RPMI7951 (cell line): ENCODE measurements at regions not wholly inside any gene's neighbourhood (a gene's known extent, or its start where the extent isn't known, plus 50 kb on each side); places are given as distances from the start of the nearest gene placed in this dataset.
A peak's percentile ranks its signal among the peaks of the same experiment; 100 is the strongest.

Experiments used
- DNase-seq: peaks from one replicate; pipeline ENCODE4 v3.0.0-alpha.2; 2012; ENCODE audit warnings: low read depth

DNA sequence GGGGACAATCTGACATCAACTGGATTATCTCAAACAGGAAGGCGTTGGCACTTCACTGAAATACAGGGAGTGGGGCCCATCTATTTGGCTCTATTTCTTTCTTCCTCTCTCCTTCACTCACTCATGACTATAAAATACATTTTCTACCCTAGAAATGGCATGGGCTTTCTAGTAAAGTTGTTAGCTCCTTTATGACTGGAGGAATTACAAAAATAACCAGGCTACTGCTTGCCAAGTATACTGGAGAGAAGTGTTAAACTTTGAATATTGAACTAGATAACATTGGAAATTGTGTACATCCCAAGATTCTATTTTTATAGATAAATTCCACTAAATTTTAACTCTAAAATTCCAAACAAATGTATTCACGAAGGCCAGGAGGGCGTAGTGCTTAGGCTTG is 255.7 kb upstream of the SORCS1 start:
- DNase-seq, result no peak

GRCh38 chr10:107418085-107418806 is 253.7 kb upstream of the SORCS1 start:
- DNase-seq, result peak; percentile 25

DNA sequence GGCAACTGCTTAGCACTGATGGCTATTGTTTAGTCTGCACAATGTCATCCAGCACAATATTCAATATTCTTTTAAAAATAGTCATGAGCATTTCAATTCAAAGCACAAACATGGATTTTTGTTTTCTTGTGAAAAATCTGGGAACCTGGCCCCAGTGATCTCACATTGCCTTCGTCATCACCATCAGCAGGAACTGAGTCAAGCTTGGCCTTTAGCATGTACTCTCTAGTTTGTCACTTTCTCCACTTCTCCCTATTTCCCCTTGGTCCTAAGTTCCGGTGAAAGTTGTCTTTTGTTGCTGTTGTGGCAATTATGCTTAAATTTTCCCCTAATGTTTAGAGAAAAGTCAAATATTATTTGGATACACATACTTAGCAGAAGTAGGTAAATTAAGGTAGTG is 252.9 kb upstream of the SORCS1 start:
- DNase-seq, result no peak

GRCh38 chr10:107415446-107415845 is 250.9 kb upstream of the SORCS1 start:
- DNase-seq, result no peak

DNA sequence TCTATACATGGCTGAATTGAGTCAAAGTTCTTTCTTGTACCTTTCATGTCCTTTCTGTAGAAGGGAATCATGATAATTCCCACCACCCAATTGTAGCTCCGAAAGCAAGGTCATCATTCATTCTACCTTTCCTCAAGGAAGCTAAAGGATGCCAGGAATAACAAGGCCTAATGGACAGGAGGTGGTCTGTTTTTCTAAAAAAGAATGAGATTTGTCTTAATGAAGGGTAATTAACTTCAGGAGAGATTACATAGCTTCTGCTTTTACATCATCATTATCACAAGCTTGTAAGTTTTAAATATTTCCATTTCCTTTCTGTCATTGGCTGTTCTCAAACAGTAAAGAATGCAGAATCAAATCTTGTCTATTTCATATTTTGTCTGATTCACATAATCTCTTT is 249.5 kb upstream of the SORCS1 start:
- no peak for DNase-seq

DNA sequence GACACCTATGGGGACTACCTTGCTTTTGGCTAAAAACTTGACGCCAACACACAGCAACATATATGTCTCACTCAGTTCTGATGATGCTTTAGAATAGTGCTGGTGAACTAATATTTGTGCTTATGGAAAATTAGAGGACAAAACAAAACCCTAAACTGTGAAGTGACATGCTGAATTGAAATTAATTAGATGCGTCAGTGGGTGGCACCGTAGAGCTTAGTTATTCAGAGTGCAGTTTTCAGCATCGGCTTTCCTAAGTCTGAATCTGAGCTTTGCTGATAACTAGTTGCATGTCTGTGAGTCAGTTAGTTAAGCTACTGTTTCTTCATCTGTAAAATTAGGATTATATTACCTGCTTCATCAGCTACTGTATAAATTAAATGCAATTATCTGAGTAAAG is 245.0 kb upstream of the SORCS1 start:
- peak; percentile 38 for DNase-seq

GRCh38 chr10:107398115-107398514 is 233.6 kb upstream of the SORCS1 start:
- no peak for DNase-seq

GRCh38 chr10:107391901-107392300 is 227.4 kb upstream of the SORCS1 start:
- no peak for DNase-seq

- no peak for DNase-seq
Observed at GRCh38 chr10:107390563-107390962, 226.1 kb upstream of the SORCS1 start.

DNA sequence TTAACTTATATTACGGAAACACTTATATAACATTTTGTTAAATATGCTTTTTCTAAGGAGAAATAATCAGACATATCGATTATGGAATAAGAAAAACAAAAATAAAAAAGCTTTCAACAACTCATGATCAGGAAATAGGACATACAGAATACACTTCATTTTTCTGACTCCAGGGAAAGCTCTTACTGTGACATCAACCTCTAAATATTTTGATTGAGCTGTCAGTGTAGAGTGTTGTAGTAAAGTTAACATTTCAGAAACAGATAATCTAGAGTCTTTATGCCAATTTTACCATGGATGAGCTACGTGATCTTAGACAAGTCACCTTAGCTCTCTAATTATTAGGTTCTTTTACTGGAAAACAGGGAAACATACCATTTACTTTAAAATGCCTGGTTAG is 218.9 kb upstream of the SORCS1 start:
- DNase-seq, result no peak

DNA sequence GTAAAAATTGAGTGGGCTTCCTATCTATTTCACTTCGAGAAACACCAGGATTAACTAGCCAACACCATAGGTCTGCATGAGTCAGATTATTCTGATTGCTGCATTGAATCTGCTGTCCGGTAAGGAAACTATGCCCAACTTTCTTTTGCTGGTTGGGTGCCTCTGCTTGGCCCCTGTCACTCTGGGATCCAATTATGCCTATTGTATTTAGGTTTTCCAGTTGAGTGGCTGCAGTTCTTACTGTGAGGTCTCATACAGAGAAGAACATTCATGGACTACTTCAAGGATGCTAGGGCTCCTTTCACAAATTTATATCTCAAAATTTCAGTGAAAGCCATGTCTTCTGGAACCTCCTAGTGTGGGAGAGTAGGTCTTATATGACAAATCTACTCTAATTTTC is 215.1 kb upstream of the SORCS1 start:
- DNase-seq, result no peak

- no peak for DNase-seq
Observed at GRCh38 chr10:107371801-107372200, 207.3 kb upstream of the SORCS1 start.

GRCh38 chr10:107364872-107365271 is 200.4 kb upstream of the SORCS1 start:
- DNase-seq, result no peak

GRCh38 chr10:107362306-107362705 is 197.8 kb upstream of the SORCS1 start:
- no peak for DNase-seq

- no peak for DNase-seq
Observed at GRCh38 chr10:107357033-107357432, 192.5 kb upstream of the SORCS1 start.

- DNase-seq, result no peak
Observed at GRCh38 chr10:107356396-107356795, 191.9 kb upstream of the SORCS1 start.

- no peak for DNase-seq
Observed at GRCh38 chr10:107342711-107343110, 178.2 kb upstream of the SORCS1 start.

DNA sequence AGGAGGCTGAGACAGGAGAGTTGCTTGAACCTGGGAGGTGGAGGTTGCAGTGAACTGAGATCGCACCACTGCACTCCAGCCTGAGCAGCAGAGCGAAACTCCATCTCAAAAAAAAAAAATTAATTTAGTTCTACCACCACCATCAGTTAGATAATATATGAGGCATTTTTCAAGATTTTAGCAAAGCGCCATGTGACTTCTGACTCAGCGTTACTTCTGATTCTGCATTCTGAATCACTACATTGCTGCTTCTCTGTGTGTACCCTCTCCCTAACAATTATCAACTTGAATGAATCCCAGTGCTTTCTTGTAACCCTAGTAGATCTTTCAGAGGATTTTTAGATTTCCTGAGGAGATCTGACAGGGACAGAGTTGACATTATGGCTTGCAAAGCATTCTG is 176.8 kb upstream of the SORCS1 start:
- no peak for DNase-seq

DNA sequence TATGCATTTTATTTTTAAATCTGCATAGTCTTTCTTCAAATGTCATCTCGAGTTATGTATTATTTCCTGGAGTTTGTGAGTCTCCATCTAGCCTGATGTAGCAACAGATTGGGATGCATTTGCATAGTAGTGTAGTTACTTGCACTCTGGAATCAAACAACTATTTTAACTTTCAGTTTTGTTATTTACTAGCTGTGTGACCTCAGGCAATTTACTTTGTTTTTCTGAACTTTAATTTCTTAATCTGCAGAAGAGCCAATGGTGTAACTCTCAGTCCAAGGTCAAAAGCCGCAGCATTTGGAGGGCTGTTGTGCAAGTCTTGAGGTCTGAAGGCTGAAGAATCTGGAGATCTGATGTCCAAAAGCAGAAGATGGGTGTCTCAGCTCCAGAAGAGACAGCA is 175.8 kb upstream of the SORCS1 start:
- no peak for DNase-seq

- no peak for DNase-seq
Observed at GRCh38 chr10:107336061-107336460, 171.6 kb upstream of the SORCS1 start.

GRCh38 chr10:107317592-107317991 is 153.1 kb upstream of the SORCS1 start:
- DNase-seq, result no peak

DNA sequence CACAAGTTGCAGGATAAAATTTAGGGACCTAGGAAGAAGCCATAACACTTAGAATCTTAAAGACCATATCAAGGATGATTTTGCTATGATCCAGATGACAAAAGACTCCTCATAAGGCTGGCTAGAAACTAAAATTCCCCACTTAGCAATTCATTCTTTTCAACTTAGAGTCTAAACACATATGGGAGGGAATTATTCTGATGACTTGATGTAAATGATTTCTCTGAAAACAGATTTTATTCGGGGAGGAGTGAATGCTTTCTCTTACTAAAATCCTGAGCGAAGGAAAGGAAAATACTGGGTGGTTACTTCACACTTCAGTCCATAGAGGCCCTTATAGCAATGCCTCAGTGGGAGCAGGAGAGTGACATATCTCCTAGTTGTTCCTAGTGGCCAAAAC is 138.7 kb upstream of the SORCS1 start:
- no peak for DNase-seq

- no peak for DNase-seq
Observed at GRCh38 chr10:107299606-107300005, 135.1 kb upstream of the SORCS1 start.

- no peak for DNase-seq
Observed at GRCh38 chr10:107284187-107284586, 119.7 kb upstream of the SORCS1 start.
